GM23338 (cell line): ENCODE measurements at regions not wholly inside any gene's neighbourhood (a gene's known extent, or its start where the extent isn't known, plus 50 kb on each side); places are given as distances from the start of the nearest gene placed in this dataset.
A peak's percentile ranks its signal among the peaks of the same experiment; 100 is the strongest.

Experiments used
- ATAC-seq: fragments of 200-7000 bp; cut with Tn5 transposase; 3 replicates; pipeline ENCODE4 v1.9.1; 2020
- DNase-seq: peaks from one replicate; pipeline ENCODE4 v3.0.0-alpha.2; 2015; ENCODE audit warnings: low spot score
- H2AFZ ChIP-seq: fragments of 200-600 bp; sonication (generic); 2 replicates; pipeline ENCODE4 v1.8.0; 2016; ENCODE audit warnings: antibody characterized with exemption, mild to moderate bottlenecking, moderate library complexity
- H3F3A ChIP-seq: fragments of 200-600 bp; sonication (generic); replicated peaks from 2 replicates; pipeline ENCODE4 v1.8.0; 2017; ENCODE audit warnings: antibody characterized with exemption, mixed run types, low read depth
- H3K27ac ChIP-seq: fragments of 200-600 bp; sonication (generic); 2 replicates; pipeline ENCODE4 v1.6.1; 2016; ENCODE audit warnings: low read depth
- H3K27me3 ChIP-seq: fragments of 200-600 bp; sonication (generic); 2 replicates; pipeline ENCODE4 v1.8.0; 2016; ENCODE audit warnings: mild to moderate bottlenecking, mixed run types, moderate library complexity; ENCODE audit not compliant: insufficient read depth
- H3K36me3 ChIP-seq: fragments of 200-600 bp; sonication (generic); 2 replicates; pipeline ENCODE4 v1.8.0; 2016; ENCODE audit warnings: mild to moderate bottlenecking; ENCODE audit not compliant: insufficient read depth
- H3K4me1 ChIP-seq: fragments of 200-600 bp; sonication (generic); 2 replicates; pipeline ENCODE4 v1.8.0; 2016; ENCODE audit warnings: mild to moderate bottlenecking, moderate library complexity; ENCODE audit not compliant: insufficient read depth
- H3K4me2 ChIP-seq: fragments of 200-600 bp; sonication (generic); 2 replicates; pipeline ENCODE4 v1.7.1; 2017; ENCODE audit warnings: mixed run types
- H3K4me3 ChIP-seq: fragments of 200-600 bp; sonication (generic); 2 replicates; pipeline ENCODE4 v1.6.1; 2016; ENCODE audit warnings: mixed run types
- H3K79me2 ChIP-seq: fragments of 200-600 bp; sonication (generic); replicated peaks from 2 replicates; pipeline ENCODE4 v1.8.0; 2017; ENCODE audit warnings: mild to moderate bottlenecking; ENCODE audit not compliant: insufficient read depth
- H3K9me2 ChIP-seq: fragments of 200-600 bp; sonication (generic); 2 replicates; pipeline ENCODE4 v1.8.0; 2017; ENCODE audit not compliant: insufficient read depth
- H4K20me1 ChIP-seq: fragments of 200-600 bp; sonication (generic); replicated peaks from 2 replicates; pipeline ENCODE4 v1.8.0; 2017; ENCODE audit warnings: mild to moderate bottlenecking; ENCODE audit not compliant: insufficient read depth
- H3K27ac Mint-ChIP-seq: 2 replicates; pipeline ENCODE4 v1.8.0; 2020; ENCODE audit warnings: inconsistent platforms, mild to moderate bottlenecking, moderate library complexity, mixed read lengths
- H3K27me3 Mint-ChIP-seq: 3 replicates; pipeline ENCODE4 v1.8.0; 2022; ENCODE audit warnings: low read depth, mild to moderate bottlenecking, moderate library complexity, mixed read lengths, inconsistent platforms; ENCODE audit not compliant: insufficient read depth, poor library complexity
- H3K36me3 Mint-ChIP-seq: 3 replicates; pipeline ENCODE4 v1.8.0; 2021; ENCODE audit warnings: low read depth, mild to moderate bottlenecking, inconsistent platforms, moderate library complexity, mixed read lengths
- H3K4me1 Mint-ChIP-seq: 3 replicates; pipeline ENCODE4 v1.8.0; 2020; ENCODE audit warnings: mild to moderate bottlenecking, inconsistent platforms, mixed read lengths
- H3K4me3 Mint-ChIP-seq: 3 replicates; pipeline ENCODE4 v1.8.0; 2021; ENCODE audit warnings: moderate library complexity, mild to moderate bottlenecking, inconsistent platforms, mixed read lengths
- H3K9me3 Mint-ChIP-seq: 3 replicates; pipeline ENCODE4 v1.8.0; 2020; ENCODE audit warnings: moderate library complexity, mild to moderate bottlenecking, inconsistent platforms, mixed read lengths
- CREB1 ChIP-seq: fragments of 250-450 bp; sonication (Bioruptor Pico); IDR thresholded peaks from 2 replicates; pipeline ENCODE4 v1.5.0; 2020; ENCODE audit warnings: low read depth, mild to moderate bottlenecking, moderate library complexity
- CTCF ChIP-seq, 2 experiments: fragments of 200-600 bp in 1 of 2; sonication (generic) in 1 of 2; conservative IDR thresholded peaks; 2 replicates each; pipeline versions ENCODE4 v1.5.1 to v1.6.1; 2016 to 2017; ENCODE audit warnings: antibody characterized with exemption in 2 of 2, low read depth in 2 of 2, mild to moderate bottlenecking in 2 of 2, moderate library complexity in 1 of 2
- ETS1 ChIP-seq: IDR thresholded peaks from 2 replicates; pipeline ENCODE4 v1.6.1; 2016; ENCODE audit warnings: antibody characterized with exemption
- NANOG ChIP-seq: IDR thresholded peaks from 2 replicates; pipeline ENCODE4 v1.6.1; 2016; ENCODE audit warnings: antibody characterized with exemption, borderline replicate concordance

DNA sequence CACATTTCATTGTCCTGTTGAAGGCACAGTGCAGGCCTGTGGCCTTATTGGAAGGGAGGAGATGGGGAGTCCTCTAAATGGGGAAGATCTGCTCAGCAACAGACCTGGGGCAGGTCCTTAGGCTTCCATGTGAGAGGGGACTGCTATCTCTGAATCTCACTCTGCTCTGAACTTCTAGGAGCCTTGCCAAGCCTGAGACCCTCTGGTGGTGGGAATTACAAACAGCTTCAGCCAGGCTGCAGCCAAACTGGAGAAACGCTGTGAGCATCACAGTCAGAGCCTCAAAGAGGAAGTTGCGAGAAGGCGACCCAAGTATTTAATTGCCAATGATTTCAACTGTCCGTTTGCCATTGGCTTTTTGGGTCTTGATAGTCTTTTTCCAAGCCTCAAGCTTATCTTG, 66.8 kb upstream of the MC2R start:
- Mint-ChIP-seq H3K27ac (no peak overlapping the region), H3K4me1 (peaks cover 8% of the 10 kb centered on the region)
- TF ChIP-seq CREB1 (no peak), ETS1 (no peak), CTCF (conservative IDR thresholded peaks at IDR 0.05; ENCODE audit: low read depth in 2 of 2) (peak; percentile 54 to 59)

DNA sequence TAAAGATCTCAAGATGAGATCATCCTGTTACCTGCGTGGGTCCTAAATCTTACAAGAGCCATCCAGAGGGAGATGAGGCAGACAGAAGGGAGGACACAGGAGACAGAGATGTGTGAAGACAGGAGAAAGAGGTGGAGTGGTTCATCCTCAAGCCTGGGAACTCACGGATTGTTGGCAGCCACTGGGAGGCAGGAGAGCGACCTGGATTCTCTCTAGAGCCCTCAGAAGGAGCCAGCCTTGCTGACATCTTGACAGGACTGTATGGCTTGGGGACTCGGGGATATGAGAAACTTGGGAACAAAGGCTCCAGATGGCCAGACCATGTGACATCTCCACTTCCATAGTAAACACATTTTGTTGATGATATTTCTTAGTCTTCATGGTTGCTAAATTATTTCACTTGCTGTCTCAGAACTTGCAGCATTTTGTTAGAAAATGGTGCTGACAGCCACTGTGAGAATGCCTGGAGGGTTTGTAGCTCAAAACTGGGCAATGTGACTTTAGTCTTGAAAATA, 57.8 kb upstream of the MC2R start:
- Histone ChIP-seq H2AFZ (peak overlapping the region; percentile 85), H3K79me2 (no peaks in the 10 kb centered on the region), H3K27ac (no peak overlapping the region), H4K20me1 (no peaks in the 10 kb centered on the region), H3K9me2 (peaks cover 9% of the 10 kb centered on the region; the same call in 1 of the 2 replicates), H3K27me3 (no peaks in the 10 kb centered on the region), H3F3A (no peaks in the 10 kb centered on the region), H3K4me1 (no peaks in the 10 kb centered on the region), H3K4me2 (no peak overlapping the region), H3K36me3 (no peaks in the 10 kb centered on the region), H3K4me3 (no peak overlapping the region)
- peaks cover 19% of the 10 kb centered on the region for H3K9me3 Mint-ChIP-seq
- H3K27me3 Mint-ChIP-seq: no peaks in the 10 kb centered on the region
- H3K36me3 Mint-ChIP-seq: peaks cover 5% of the 10 kb centered on the region; the same call in 1 of the 3 replicates
- H3K4me3 Mint-ChIP-seq: no peak overlapping the region
- DNase-seq: peak; percentile 46
- H3K27ac Mint-ChIP-seq: no peak overlapping the region
- ATAC-seq: peak; percentile 67
- H3K4me1 Mint-ChIP-seq: no peaks in the 10 kb centered on the region
- peak; percentile 30 to 54; a peak in 3 of 4 replicates for TF ChIP-seq CTCF (conservative IDR thresholded peaks at IDR 0.05; ENCODE audit: low read depth in 2 of 2)
- no peak for TF ChIP-seq NANOG

More for the DNA sequence above, 66.8 kb upstream of the MC2R start:
- Histone ChIP-seq H3K36me3 (no peaks in the 10 kb centered on the region), H3K4me3 (no peak overlapping the region), H2AFZ (no peak overlapping the region), H3K79me2 (no peaks in the 10 kb centered on the region), H3K4me2 (no peak overlapping the region), H4K20me1 (no peaks in the 10 kb centered on the region), H3K4me1 (0 out of 2 replicates have a peak, but pooled peaks cover 3% of the 10 kb centered on the region), H3K27ac (no peak overlapping the region), H3K27me3 (no peaks in the 10 kb centered on the region), H3K9me2 (peaks cover 10% of the 10 kb centered on the region), H3F3A (no peaks in the 10 kb centered on the region)
- Mint-ChIP-seq H3K4me3 (no peak overlapping the region), H3K9me3 (peaks cover 13% of the 10 kb centered on the region), H3K36me3 (peaks cover 12% of the 10 kb centered on the region; the same call in 2 of the 3 replicates), H3K27me3 (no peaks in the 10 kb centered on the region)
- peak; percentile 93 for ATAC-seq
- DNase-seq: peak; percentile 77
